A549 (cell line): ENCODE measurements at regions not wholly inside any gene's neighbourhood (a gene's known extent, or its start where the extent isn't known, plus 50 kb on each side); places are given as distances from the start of the nearest gene placed in this dataset.

Experiments
- ATAC-seq, 2 experiments: fragments of 200-7000 bp in 1 of 2; fragments of >200 bp in 1 of 2; cut with Nextera tagmentation in 1 of 2; cut with Tn5 transposase in 1 of 2; 3 replicates each; pipeline versions ENCODE4 v1.8.0 to v1.9.1; 2018 to 2020; ENCODE audit warnings: mild to moderate bottlenecking in 1 of 2, moderate library complexity in 1 of 2
- CTCF ChIA-PET: fragments of 300-600 bp; sonication (Branson Sonifier 250); formaldehyde crosslinking; extraction: SDS; loops from one replicate; lab custom pipeline; 2021; ENCODE audit warnings: antibody characterized with exemption, inconsistent platforms; lab: Yijun Ruan, JAX
- POLR2A ChIA-PET: fragments of 350-600 bp; formaldehyde crosslinking; extraction: SDS; loops from one replicate; lab custom pipeline; 2021; ENCODE audit warnings: antibody characterized with exemption, inconsistent platforms; lab: Yijun Ruan, JAX
- DNase-seq, 2 experiments: peaks; one replicate each; pipeline versions ENCODE4 v3.0.0 to v3.0.0-alpha.2; 2011 to 2016; ENCODE audit warnings: low read depth in 1 of 2, low spot score in 1 of 2
- FAIRE-seq: peaks from 2 replicates; lab custom pipeline; 2011; peaks lifted over from hg19 to GRCh38; lab: Jason Lieb, UNC
- H3K27ac ChIP-seq, 2 experiments: fragments of >200 bp; sonication (Bioruptor Twin); formaldehyde crosslinking; 3 replicates each; pipeline ENCODE4 v1.5.1; 2016 to 2017
- H3K4me1 ChIP-seq: fragments of >200 bp; sonication (Bioruptor Twin); formaldehyde crosslinking; 3 replicates; pipeline ENCODE4 v1.6.1; 2016
- H3K4me2 ChIP-seq: fragments of >200 bp; sonication (Bioruptor Twin); formaldehyde crosslinking; 3 replicates; pipeline ENCODE4 v1.6.1; 2016
- H3K4me3 ChIP-seq: fragments of >200 bp; sonication (Bioruptor Twin); formaldehyde crosslinking; 3 replicates; pipeline ENCODE4 v1.5.1; 2016
- H3K9me3 ChIP-seq: fragments of >200 bp; sonication (Bioruptor Twin); formaldehyde crosslinking; 3 replicates; pipeline ENCODE4 v1.6.1; 2016
- BCL3 ChIP-seq: fragments of >200 bp; sonication (Bioruptor Twin); formaldehyde crosslinking; IDR thresholded peaks from 3 replicates; pipeline ENCODE4 v1.6.1; 2016
- CEBPB ChIP-seq, 2 experiments: fragments of >200 bp in 1 of 2; sonication (Bioruptor Twin) in 1 of 2; formaldehyde crosslinking in 1 of 2; IDR thresholded peaks; 2 replicates each; pipeline ENCODE4 v1.6.1; 2012 to 2016
- CHD4 ChIP-seq: fragments of 200-600 bp; sonication (generic); IDR thresholded peaks from 2 replicates; pipeline ENCODE4 v1.6.1; 2016; ENCODE audit warnings: antibody characterized with exemption, mild to moderate bottlenecking, borderline replicate concordance
- EHF ChIP-seq: fragments of 250-450 bp; sonication (Bioruptor Pico); IDR thresholded peaks from 2 replicates; pipeline ENCODE4 v1.5.0; 2020; ENCODE audit warnings: mild to moderate bottlenecking
- ELK1 ChIP-seq: fragments of 150-350 bp; IDR thresholded peaks from 2 replicates; pipeline ENCODE4 v1.6.1; 2014; ENCODE audit warnings: low read depth, mild to moderate bottlenecking, low read length
- EP300 ChIP-seq, 2 experiments: fragments of >200 bp; sonication (Bioruptor Twin); formaldehyde crosslinking; IDR thresholded peaks; 2 replicates in 1 of 2; 3 replicates in 1 of 2; pipeline ENCODE4 v1.6.1; 2016 to 2017
- FOSB ChIP-seq: fragments of 250-450 bp; sonication (Bioruptor Pico); IDR thresholded peaks from 2 replicates; pipeline ENCODE4 v1.5.0; 2020; ENCODE audit warnings: mild to moderate bottlenecking, moderate library complexity
- FOSL2 ChIP-seq, 2 experiments: fragments of 450-650 bp in 1 of 2; fragments of >200 bp in 1 of 2; sonication (Bioruptor Twin) in 1 of 2; formaldehyde crosslinking; IDR thresholded peaks; 2 replicates each; pipeline versions ENCODE4 v1.5.0 to v1.6.1; 2016 to 2020; ENCODE audit warnings: mild to moderate bottlenecking in 1 of 2, moderate library complexity in 1 of 2
- HOXB5 ChIP-seq: fragments of 250-450 bp; sonication (Bioruptor Pico); IDR thresholded peaks from 2 replicates; pipeline ENCODE4 v1.5.0; 2020; ENCODE audit warnings: mild to moderate bottlenecking, moderate library complexity
- JUN ChIP-seq, 2 experiments: fragments of >200 bp; sonication (Bioruptor Twin); formaldehyde crosslinking; IDR thresholded peaks; 2 replicates in 1 of 2; 3 replicates in 1 of 2; pipeline ENCODE4 v1.6.1; 2016 to 2017
- KDM1A ChIP-seq: fragments of 200-600 bp; sonication (generic); IDR thresholded peaks from 2 replicates; pipeline ENCODE4 v1.6.1; 2016; ENCODE audit warnings: low read depth, mild to moderate bottlenecking
- MYC ChIP-seq: IDR thresholded peaks from 2 replicates; pipeline ENCODE4 v1.6.1; 2012; ENCODE audit warnings: mild to moderate bottlenecking, inconsistent platforms, low read length, improper control_type of control experiment, borderline replicate concordance
- NFE2L2 ChIP-seq: fragments of 150-350 bp; conservative IDR thresholded peaks from 2 replicates; pipeline ENCODE4 v1.6.1; 2014; ENCODE audit warnings: low read length
- PHF8 ChIP-seq: fragments of 200-600 bp; sonication (generic); IDR thresholded peaks from 2 replicates; pipeline ENCODE4 v1.6.1; 2016; ENCODE audit warnings: low read depth, mild to moderate bottlenecking, antibody characterized with exemption, moderate library complexity, borderline replicate concordance
- RAD21 ChIP-seq, 2 experiments: fragments of >200 bp in 1 of 2; sonication (Bioruptor Twin) in 1 of 2; formaldehyde crosslinking in 1 of 2; IDR thresholded peaks in 1 of 2; conservative IDR thresholded peaks in 1 of 2; 2 replicates in 1 of 2; 3 replicates in 1 of 2; pipeline ENCODE4 v1.6.1; 2012 to 2018; ENCODE audit warnings: inconsistent platforms in 1 of 2
- RCOR1 ChIP-seq: fragments of 150-350 bp; IDR thresholded peaks from 2 replicates; pipeline ENCODE4 v1.6.1; 2014; ENCODE audit warnings: antibody characterized with exemption, low read length, low read depth
- RFX5 ChIP-seq: fragments of 450-650 bp; IDR thresholded peaks from 2 replicates; pipeline ENCODE4 v1.7.1; 2014; ENCODE audit warnings: antibody characterized with exemption, mild to moderate bottlenecking, moderate library complexity
- SMC3 ChIP-seq: fragments of >200 bp; sonication (Bioruptor Twin); formaldehyde crosslinking; IDR thresholded peaks from 3 replicates; pipeline ENCODE4 v1.6.1; 2018; ENCODE audit warnings: inconsistent platforms
- SREBF2 ChIP-seq: fragments of 450-650 bp; IDR thresholded peaks from 2 replicates; pipeline ENCODE4 v1.6.1; 2014; ENCODE audit warnings: mild to moderate bottlenecking, moderate library complexity
- ZFP36 ChIP-seq: fragments of 450-650 bp; IDR thresholded peaks from 2 replicates; pipeline ENCODE4 v1.6.1; 2014; ENCODE audit warnings: borderline replicate concordance; ENCODE audit not compliant: partially characterized antibody
- ZSCAN20 ChIP-seq: fragments of 250-450 bp; sonication (Bioruptor Pico); IDR thresholded peaks from 2 replicates; pipeline ENCODE4 v1.8.0; 2022; ENCODE audit warnings: mild to moderate bottlenecking, moderate library complexity
- WGBS: methylation state at CpG from one replicate; pipeline ENCODE4 v1.1.6; 2017; ENCODE audit errors: missing lambda C conversion rate; 5-methylcytosine and 5-hydroxymethylcytosine counted together
- TF ChIP-seq, protein P1 (sequence below): fragments of 450-650 bp; IDR thresholded peaks from 2 replicates; pipeline ENCODE4 v1.6.1; 2014; ENCODE audit warnings: antibody characterized with exemption
- TF ChIP-seq, protein P2 (sequence below): IDR thresholded peaks from 2 replicates; pipeline ENCODE4 v1.6.1; 2012; ENCODE audit warnings: low read depth, borderline replicate concordance
- TF ChIP-seq, protein P3 (sequence below): fragments of 250-450 bp; sonication (Bioruptor Pico); IDR thresholded peaks from 2 replicates; pipeline ENCODE4 v1.5.0; 2020; ENCODE audit warnings: low read depth, mild to moderate bottlenecking, moderate library complexity
- TF ChIP-seq, protein P4 (sequence below): fragments of >200 bp; sonication (Bioruptor Twin); formaldehyde crosslinking; IDR thresholded peaks from 2 replicates; pipeline ENCODE4 v1.6.1; 2016

DNA sequence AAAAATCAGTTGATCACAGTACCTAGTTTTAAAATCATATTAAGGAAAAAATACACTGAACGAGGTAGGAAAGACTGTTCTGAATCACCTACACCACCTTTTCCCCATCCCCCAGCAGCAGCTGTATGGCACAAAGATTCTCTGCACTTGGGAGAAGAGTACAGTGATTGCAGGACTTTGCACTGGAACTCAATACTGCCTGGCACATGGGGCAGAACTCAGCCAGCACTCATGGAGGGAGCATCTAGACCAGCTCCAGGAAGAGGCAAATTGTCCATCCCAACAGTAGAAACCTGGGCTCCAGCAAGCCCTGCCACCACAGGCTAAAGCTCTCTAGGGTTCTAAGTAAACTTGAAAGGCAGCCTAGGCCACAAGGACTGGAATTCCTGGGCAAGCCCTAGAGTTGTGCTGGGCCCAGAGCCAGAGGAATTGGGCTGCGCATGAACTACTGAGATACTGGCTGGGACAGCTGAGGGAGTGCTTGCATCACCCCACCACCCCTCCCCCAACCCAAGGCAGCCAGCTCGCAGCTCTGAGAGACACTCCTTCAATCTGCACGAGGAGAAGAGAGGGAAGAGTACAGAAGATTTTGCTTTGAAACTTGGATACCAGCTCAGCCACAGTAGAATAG lies 654.4 kb upstream of the CDH6 start:
- DNase-seq, result no peak
- no peak for TF ChIP-seq HOXB5 (CRISPR knock-in tag)
- TF ChIP-seq, protein P1, sequence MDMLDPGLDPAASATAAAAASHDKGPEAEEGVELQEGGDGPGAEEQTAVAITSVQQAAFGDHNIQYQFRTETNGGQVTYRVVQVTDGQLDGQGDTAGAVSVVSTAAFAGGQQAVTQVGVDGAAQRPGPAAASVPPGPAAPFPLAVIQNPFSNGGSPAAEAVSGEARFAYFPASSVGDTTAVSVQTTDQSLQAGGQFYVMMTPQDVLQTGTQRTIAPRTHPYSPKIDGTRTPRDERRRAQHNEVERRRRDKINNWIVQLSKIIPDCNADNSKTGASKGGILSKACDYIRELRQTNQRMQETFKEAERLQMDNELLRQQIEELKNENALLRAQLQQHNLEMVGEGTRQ, result no peak
- TF ChIP-seq CHD4, result no peak
- TF ChIP-seq PHF8, result no peak
- no peak for TF ChIP-seq RCOR1
- no peak for TF ChIP-seq FOSB (CRISPR knock-in tag)
- TF ChIP-seq CEBPB (IDR thresholded peaks at IDR 0.05), result no peak
- TF ChIP-seq EHF (CRISPR knock-in tag), result no peak
- TF ChIP-seq KDM1A, result no peak
- no peak for TF ChIP-seq MYC
- ChIA-PET CTCF (no interaction called here), POLR2A (no interaction called here)
- ATAC-seq, result no peak
- FAIRE-seq, result no peak
- H3K4me2 ChIP-seq, result no peak overlapping the region
- H3K27ac ChIP-seq, result no peak overlapping the region
- H3K4me3 ChIP-seq, result no peak overlapping the region
- 6% methylated on average over 3 of the region's 4 CpGs for WGBS
- H3K9me3 ChIP-seq, result 0 out of 3 replicates have a peak, but pooled peaks cover 3% of the 10 kb centered on the region
- H3K4me1 ChIP-seq, result no peaks in the 10 kb centered on the region

DNA sequence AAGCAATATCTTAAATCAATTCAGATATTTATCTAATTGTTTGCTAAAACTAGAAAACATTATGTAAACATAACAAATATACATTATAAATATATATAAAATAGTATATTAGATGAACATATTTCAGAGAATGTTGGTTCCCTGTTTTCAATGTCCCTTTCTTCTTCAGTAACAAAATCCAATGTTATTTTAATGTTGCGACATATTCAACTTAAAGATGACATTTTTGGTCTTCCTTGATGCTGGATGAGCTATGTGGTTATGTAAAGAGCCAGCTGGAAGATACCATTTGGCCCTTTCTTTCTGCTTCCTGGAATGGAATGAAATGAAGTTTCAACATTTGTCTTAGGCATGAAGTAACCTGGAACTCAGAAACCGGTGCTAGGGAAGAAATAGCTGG lies 668.1 kb upstream of the CDH6 start:
- Histone ChIP-seq H3K9me3 (no peaks in the 10 kb centered on the region), H3K4me2 (no peak overlapping the region), H3K27ac (no peak overlapping the region)
- FAIRE-seq, result no peak
- WGBS, result 40% methylated on average over 2 of the region's 2 CpGs
- CTCF ChIA-PET, result no interaction called here
- POLR2A ChIA-PET, result no interaction called here
- no peak for ATAC-seq
- TF ChIP-seq EHF (CRISPR knock-in tag) (no peak), BCL3 (no peak), JUN (IDR thresholded peaks at IDR 0.05) (no peak), CEBPB (IDR thresholded peaks at IDR 0.05) (no peak), RAD21 (conservative IDR thresholded peaks at IDR 0.05 in 1 of 2, IDR thresholded peaks at IDR 0.05 in 1 of 2) (no peak), NFE2L2 (no peak), FOSL2 (IDR thresholded peaks at IDR 0.05) (no peak), FOSL2 (CRISPR knock-in tag; IDR thresholded peaks at IDR 0.05) (no peak)
- TF ChIP-seq, protein P2, sequence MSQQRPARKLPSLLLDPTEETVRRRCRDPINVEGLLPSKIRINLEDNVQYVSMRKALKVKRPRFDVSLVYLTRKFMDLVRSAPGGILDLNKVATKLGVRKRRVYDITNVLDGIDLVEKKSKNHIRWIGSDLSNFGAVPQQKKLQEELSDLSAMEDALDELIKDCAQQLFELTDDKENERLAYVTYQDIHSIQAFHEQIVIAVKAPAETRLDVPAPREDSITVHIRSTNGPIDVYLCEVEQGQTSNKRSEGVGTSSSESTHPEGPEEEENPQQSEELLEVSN, result no peak
- TF ChIP-seq, all 56 proteins: peak for 0
- no peaks in the 10 kb centered on the region for H3K4me1 ChIP-seq
- no peak overlapping the region for H3K4me3 ChIP-seq
- DNase-seq, result no peak

- no peak overlapping the region for H3K27ac ChIP-seq
- H3K9me3 ChIP-seq, result no peaks in the 10 kb centered on the region
- H3K4me1 ChIP-seq, result no peaks in the 10 kb centered on the region
- no peak for TF ChIP-seq SMC3
- TF ChIP-seq ZFP36, result no peak
- no peak for TF ChIP-seq SREBF2
- no peak for TF ChIP-seq EP300 (IDR thresholded peaks at IDR 0.05)
- TF ChIP-seq ZSCAN20 (CRISPR knock-in tag), result no peak
- no peak for TF ChIP-seq RFX5
- TF ChIP-seq, protein P3, sequence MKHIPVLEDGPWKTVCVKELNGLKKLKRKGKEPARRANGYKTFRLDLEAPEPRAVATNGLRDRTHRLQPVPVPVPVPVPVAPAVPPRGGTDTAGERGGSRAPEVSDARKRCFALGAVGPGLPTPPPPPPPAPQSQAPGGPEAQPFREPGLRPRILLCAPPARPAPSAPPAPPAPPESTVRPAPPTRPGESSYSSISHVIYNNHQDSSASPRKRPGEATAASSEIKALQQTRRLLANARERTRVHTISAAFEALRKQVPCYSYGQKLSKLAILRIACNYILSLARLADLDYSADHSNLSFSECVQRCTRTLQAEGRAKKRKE (CRISPR knock-in tag), result no peak
- no peak for TF ChIP-seq KDM1A
- TF ChIP-seq, protein P4, sequence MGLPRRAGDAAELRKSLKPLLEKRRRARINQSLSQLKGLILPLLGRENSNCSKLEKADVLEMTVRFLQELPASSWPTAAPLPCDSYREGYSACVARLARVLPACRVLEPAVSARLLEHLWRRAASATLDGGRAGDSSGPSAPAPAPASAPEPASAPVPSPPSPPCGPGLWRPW, result no peak
- no peak for TF ChIP-seq PHF8
- TF ChIP-seq ELK1, result no peak
- ChIA-PET CTCF (interaction anchor here (0.6 kb wide), 1 partner anchor 1137 kb away, joined by 3 read pairs; no protein-coding TSS in a partner anchor), POLR2A (no interaction called here)
- no peak overlapping the region for H3K4me2 ChIP-seq
- FAIRE-seq, result no peak
- no peak for ATAC-seq
- DNase-seq, result no peak
- no peak overlapping the region for H3K4me3 ChIP-seq
- 63% methylated on average over 6 of the region's 6 CpGs for WGBS
Measured at GRCh38 chr5:30524428-30524827, 669.1 kb upstream of the CDH6 start.
